Duodenal mucosa (tissue), 2 donors: ENCODE measurements at regions not wholly inside any gene's neighbourhood (a gene's known extent, or its start where the extent isn't known, plus 50 kb on each side); places are given as distances from the start of the nearest gene placed in this dataset.

Source experiments
- H3K27ac ChIP-seq: one replicate; pipeline ENCODE4 v1.7.0; 2013; ENCODE audit warnings: low read depth, low read length
- H3K27me3 ChIP-seq, 2 donors: one replicate each; pipeline ENCODE4 v1.7.0; 2013; ENCODE audit warnings: low read length in 2 of 2, control low read depth in 1 of 2; ENCODE audit not compliant: insufficient read depth in 2 of 2, control insufficient read depth in 1 of 2
- H3K36me3 ChIP-seq, 2 donors: one replicate each; pipeline ENCODE4 v1.7.0; 2013; ENCODE audit warnings: low read length in 2 of 2, control low read depth in 1 of 2; ENCODE audit not compliant: insufficient read depth in 2 of 2, control insufficient read depth in 1 of 2
- H3K4me1 ChIP-seq, 2 donors: one replicate each; pipeline ENCODE4 v1.7.0; 2013; ENCODE audit warnings: low read length in 2 of 2, control low read depth in 1 of 2; ENCODE audit not compliant: insufficient read depth in 2 of 2, control insufficient read depth in 1 of 2
- H3K4me3 ChIP-seq, 2 donors: one replicate each; pipeline ENCODE4 v1.7.0; 2013; ENCODE audit warnings: low read length in 2 of 2, low read depth in 1 of 2
- H3K9ac ChIP-seq, 2 donors: one replicate each; pipeline ENCODE4 v1.7.0; 2013; ENCODE audit warnings: low read length in 2 of 2, low read depth in 1 of 2
- H3K9me3 ChIP-seq, 2 donors: one replicate each; pipeline ENCODE4 v1.7.0; 2013; ENCODE audit warnings: low read length in 2 of 2, control low read depth in 1 of 2; ENCODE audit not compliant: control insufficient read depth in 1 of 2

DNA sequence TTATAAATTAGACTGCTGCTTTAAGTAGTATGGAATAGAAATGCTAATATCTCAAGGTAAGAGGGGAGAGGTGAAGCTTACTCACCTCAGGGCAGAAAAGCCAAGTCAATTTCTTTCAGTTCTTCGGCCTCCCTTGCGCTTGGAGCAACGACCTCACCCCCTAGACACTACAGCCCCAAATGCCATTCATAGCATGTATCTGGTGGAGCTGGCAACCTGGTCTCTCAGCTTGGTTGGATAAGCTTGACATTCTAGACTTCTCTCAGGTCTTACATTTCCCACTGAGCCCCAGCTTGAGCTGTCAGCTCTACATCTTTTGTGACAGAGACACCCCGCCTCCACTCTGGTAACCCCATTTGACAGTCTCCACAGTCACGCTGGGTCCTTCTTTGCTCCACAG is 154.9 kb downstream of the ZNF608 start:
- no peaks in the 10 kb centered on the region for H3K36me3 ChIP-seq
- H3K9me3 ChIP-seq, result no peaks in the 10 kb centered on the region
- no peak overlapping the region for H3K9ac ChIP-seq
- H3K27ac ChIP-seq, result no peak overlapping the region
- H3K4me3 ChIP-seq, result no peak overlapping the region
- H3K27me3 ChIP-seq, result no peaks in the 10 kb centered on the region
- peaks cover 0 to 3% of the 10 kb centered on the region in 2 donors for H3K4me1 ChIP-seq

DNA sequence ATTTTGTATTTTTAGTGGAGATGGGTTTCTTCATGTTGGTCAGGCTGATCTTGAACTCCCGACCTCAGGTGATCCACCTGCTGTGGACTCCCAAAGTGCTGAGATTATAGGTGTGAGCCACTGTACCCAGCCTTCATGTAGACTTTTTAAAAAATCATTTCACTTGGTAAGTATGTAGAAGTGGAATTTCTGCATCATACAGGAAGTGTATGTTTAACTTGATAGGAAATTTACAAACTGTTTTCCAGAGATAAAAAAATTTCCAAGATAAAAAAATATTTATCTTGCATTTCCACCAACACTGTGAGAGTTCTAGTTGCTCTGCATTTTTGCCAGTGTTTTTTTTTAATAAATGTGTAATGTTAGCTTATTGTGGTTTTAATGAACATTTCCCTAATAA is 155.8 kb downstream of the ZNF608 start:
- H3K27me3 ChIP-seq, result no peaks in the 10 kb centered on the region
- no peaks in the 10 kb centered on the region for H3K36me3 ChIP-seq
- peaks cover 0 to 3% of the 10 kb centered on the region in 2 donors for H3K4me1 ChIP-seq
- no peak overlapping the region for H3K27ac ChIP-seq
- H3K4me3 ChIP-seq, result no peak overlapping the region
- H3K9me3 ChIP-seq, result no peaks in the 10 kb centered on the region
- H3K9ac ChIP-seq, result no peak overlapping the region

DNA sequence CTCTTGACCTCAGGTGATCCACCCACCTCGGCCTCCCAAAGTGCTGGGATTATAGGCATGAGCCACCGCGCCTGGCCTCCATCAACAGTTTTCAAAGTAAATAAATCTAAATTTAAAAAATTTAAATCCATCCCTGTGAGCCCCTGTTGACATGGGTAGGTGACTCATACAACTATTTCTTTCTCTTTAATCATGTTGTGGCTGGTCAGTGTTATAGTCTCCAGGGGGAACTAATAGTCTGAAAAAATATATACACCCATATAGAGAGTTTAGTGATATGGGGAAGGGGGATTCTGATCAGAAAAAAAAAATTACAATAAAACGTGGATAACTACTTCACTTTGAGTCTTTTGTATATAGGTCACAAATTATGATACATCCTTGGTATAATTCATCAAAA is 159.2 kb downstream of the ZNF608 start:
- Histone ChIP-seq H3K36me3 (no peaks in the 10 kb centered on the region), H3K9ac (no peak overlapping the region), H3K27me3 (no peaks in the 10 kb centered on the region), H3K4me1 (peaks cover 0 to 11% of the 10 kb centered on the region in 2 donors), H3K27ac (no peak overlapping the region), H3K9me3 (no peaks in the 10 kb centered on the region), H3K4me3 (no peak overlapping the region)

DNA sequence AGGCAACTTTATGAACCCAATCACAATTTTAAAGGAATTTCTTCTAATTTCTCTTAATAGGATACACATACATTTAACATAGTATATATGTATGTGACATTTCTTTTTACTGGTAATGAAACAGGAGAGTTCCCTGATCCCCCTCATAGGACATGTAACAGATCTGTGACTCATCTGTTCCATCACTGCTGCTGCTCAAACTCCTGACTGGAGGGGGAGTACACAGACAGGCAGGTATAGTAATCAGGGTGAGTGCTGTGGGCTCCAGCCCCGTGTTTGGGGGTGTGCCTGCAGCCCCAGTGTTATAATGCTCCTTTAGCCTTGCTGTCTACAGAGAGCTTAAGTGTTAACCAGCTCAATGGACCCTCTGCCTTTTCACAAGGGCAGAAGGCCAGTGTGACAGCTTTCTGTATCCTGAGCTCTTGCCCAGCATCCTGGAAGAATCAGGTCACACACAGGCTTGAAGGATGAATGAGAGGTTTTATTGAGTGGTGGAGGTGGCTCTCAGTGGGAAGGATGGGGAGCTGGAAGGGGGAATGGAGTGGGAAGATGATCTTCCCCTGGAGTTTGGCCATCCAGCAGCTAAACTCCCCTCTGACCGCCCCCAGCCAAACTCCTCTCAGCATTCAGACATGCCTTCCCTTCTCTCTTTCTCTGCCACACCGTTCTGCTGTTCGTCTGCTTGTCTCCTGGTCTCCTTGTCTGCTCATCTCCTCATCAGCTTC is 161.3 kb downstream of the ZNF608 start:
- H3K36me3 ChIP-seq, result no peaks in the 10 kb centered on the region
- H3K9me3 ChIP-seq, result no peaks in the 10 kb centered on the region
- peaks cover 3 to 22% of the 10 kb centered on the region in 2 donors for H3K4me1 ChIP-seq
- no peak overlapping the region for H3K27ac ChIP-seq
- H3K9ac ChIP-seq, result no peak overlapping the region
- no peaks in the 10 kb centered on the region for H3K27me3 ChIP-seq
- no peak overlapping the region for H3K4me3 ChIP-seq

DNA sequence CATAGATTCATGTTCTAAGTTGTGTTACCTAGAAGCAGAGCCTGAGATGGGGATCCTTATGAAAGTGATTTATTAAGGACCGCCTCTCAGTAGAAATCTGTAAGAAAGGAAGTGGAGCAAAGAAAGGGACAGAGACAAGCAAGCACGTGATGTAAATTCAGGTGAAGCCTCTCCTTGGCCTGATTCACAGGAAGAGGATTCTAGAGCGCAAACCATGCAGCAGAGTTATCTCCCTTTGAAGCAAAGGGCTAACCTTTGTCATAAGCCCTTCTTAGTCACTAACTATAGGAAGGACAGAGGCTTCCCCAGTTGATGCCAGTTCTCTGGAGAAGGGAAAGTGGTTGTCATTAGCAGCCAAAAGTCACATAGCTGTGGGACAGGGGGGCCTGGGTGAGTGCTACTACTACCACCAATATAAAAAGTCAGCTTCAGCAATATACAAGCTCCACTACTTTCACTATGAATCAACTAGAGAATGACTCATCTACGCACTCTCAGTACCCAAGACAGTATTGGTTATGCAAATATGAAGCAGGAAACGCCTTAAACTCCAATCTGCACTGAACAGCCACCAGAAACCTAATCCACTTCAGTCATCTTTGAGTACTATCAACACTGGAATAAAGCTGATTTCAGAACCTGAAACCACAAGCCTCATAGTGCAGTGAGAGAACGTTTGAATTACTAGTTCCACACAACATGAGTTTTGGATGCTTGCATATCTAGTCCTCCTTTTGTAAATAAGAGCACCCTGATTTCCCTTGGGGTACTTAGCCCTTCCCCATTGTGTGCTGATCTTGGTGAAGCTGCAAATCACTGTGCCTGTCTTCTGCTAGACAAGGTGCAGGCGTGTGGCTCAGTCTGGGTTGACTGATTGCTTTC is 162.7 kb downstream of the ZNF608 start:
- no peaks in the 10 kb centered on the region for H3K36me3 ChIP-seq
- no peaks in the 10 kb centered on the region for H3K9me3 ChIP-seq
- H3K27me3 ChIP-seq, result no peaks in the 10 kb centered on the region
- H3K27ac ChIP-seq, result no peak overlapping the region
- H3K9ac ChIP-seq, result no peak overlapping the region
- no peak overlapping the region for H3K4me3 ChIP-seq
- peaks cover 3 to 22% of the 10 kb centered on the region in 2 donors for H3K4me1 ChIP-seq

DNA sequence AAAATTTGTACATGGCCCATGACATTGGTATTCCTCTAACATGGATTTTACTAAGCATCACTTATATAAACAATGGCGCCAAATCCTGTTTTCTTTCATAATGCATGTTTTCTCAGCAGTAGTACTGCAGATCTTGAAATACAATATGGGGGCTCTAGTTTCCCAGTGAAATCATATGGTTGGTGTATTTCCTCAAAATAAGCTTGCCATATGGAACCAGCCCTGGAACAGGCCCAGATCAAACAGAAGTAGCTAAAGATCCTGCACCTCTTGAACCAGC is 163.9 kb downstream of the ZNF608 start:
- H3K4me1 ChIP-seq, result peaks cover 3 to 22% of the 10 kb centered on the region in 2 donors
- H3K9me3 ChIP-seq, result no peaks in the 10 kb centered on the region
- H3K27ac ChIP-seq, result no peak overlapping the region
- no peak overlapping the region for H3K4me3 ChIP-seq
- H3K36me3 ChIP-seq, result no peaks in the 10 kb centered on the region
- no peaks in the 10 kb centered on the region for H3K27me3 ChIP-seq
- no peak overlapping the region for H3K9ac ChIP-seq

DNA sequence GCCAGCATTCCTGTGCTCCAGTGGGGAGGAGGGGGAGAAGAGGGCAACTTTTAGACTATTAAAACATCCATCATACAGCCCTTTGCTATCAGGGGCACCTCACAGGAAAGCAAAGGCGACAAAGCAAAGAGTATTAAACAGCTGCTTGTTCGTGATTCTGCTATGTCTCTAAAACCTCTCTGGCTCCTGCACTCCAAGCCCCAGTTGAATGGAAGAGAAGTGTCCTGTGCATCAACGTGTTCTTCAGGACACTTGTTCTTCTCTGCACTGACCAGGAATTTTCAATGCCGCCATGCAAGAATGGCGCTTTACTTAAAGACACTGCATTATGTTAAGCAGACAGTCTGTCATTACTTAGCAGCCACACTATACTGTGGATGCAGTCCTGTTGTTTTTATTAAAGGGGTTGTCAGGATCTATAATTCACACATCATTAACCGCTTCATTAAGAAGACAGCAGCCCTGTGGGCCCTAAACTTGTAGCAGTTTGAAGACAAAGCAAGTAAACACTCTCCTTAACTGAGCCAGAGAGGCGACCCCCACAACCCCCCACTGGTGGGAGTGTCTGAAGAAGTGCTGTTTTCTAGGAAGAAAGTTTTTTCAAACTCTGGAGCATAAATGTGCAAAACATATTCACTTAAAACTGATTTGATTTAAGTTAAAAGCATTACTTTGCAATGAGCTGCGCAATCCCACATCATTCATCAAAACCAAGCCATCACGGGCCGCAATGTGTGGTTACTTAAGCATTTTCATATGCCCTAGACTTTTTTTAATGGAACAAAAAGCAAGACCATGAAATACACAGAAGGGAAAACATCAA is 164.5 kb downstream of the ZNF608 start:
- Histone ChIP-seq H3K9me3 (no peaks in the 10 kb centered on the region), H3K4me3 (no peak overlapping the region), H3K36me3 (no peaks in the 10 kb centered on the region), H3K27ac (no peak overlapping the region), H3K27me3 (no peaks in the 10 kb centered on the region), H3K9ac (no peak overlapping the region), H3K4me1 (peaks cover 3 to 22% of the 10 kb centered on the region in 2 donors)

DNA sequence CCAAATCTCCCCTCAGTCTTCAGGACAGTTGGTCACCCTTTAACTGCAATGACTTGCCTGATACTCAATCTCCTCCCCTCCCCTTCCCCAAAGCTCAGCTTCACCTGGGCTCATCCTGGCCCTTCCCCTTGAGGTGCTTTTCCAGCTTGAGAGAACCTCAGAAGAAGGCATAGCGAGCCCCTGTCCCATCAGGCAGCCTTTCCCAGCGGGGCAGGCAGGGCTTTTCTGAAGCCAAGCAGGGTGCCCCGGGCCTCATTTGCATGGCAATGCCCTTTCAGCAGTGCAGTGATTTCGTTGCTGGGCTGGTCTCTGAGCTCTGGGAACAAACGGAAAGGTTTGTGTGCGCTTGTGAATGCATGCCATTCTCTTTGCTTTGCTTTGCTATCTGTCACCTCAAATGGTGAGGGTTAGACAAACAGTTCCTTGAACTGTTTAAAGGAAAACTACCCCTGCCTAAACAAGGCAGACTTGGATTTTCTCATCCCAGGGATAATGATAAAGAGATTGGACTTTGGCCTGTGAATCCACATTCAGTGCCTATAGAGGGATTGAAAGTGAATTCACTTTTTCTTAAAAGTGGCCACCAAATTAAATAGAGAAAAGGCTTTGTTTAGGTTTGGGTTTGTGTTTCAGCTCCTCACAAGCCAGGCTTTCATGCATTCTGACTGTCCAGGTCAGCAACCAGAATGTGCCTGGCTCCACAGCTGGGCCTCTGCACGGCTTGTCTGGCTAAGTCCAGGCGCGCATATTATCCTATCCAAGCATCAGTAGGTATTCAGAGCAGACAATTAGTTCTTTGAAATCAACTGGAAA is 165.3 kb downstream of the ZNF608 start:
- Histone ChIP-seq H3K27me3 (no peaks in the 10 kb centered on the region), H3K27ac (no peak overlapping the region), H3K4me3 (no peak overlapping the region), H3K4me1 (peaks cover 3 to 22% of the 10 kb centered on the region in 2 donors), H3K9ac (no peak overlapping the region), H3K36me3 (no peaks in the 10 kb centered on the region), H3K9me3 (no peaks in the 10 kb centered on the region)

DNA sequence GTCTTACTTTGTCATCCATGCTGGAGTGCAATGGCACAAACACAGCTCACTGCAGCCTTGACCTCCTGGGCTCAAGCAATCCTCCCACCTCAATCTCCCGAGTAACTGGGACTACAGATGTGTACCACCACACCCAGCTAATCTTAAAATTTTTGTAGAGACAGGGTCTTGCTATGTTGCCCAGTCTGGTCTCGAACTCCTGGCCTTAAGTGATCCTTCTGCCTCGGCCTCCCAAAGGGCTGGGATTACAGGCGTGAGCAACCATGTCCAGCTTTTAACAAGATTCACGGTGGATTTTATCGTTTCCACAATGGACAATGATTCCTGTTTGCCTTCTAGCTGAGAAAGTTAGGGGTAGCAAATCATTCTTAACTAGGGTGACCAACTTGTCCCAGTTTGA is 165.9 kb downstream of the ZNF608 start:
- no peaks in the 10 kb centered on the region for H3K36me3 ChIP-seq
- no peaks in the 10 kb centered on the region for H3K9me3 ChIP-seq
- H3K27ac ChIP-seq, result no peak overlapping the region
- H3K9ac ChIP-seq, result no peak overlapping the region
- H3K4me3 ChIP-seq, result no peak overlapping the region
- H3K4me1 ChIP-seq, result peaks cover 3 to 22% of the 10 kb centered on the region in 2 donors
- H3K27me3 ChIP-seq, result no peaks in the 10 kb centered on the region
